Nephron (organoid): ENCODE measurements at regions not wholly inside any gene's neighbourhood (a gene's known extent, or its start where the extent isn't known, plus 50 kb on each side); places are given as distances from the start of the nearest gene placed in this dataset.

Experiments used
- H3K27ac Mint-ChIP-seq, 3 experiments: 2 replicates each; pipeline ENCODE4 v1.8.0; 2020; ENCODE audit warnings: mixed read lengths in 3 of 3, mild to moderate bottlenecking in 2 of 3, moderate library complexity in 1 of 3
- H3K27me3 Mint-ChIP-seq: 2 replicates; pipeline ENCODE4 v1.8.0; 2021; ENCODE audit warnings: low read depth, mild to moderate bottlenecking, moderate library complexity, mixed read lengths
- H3K36me3 Mint-ChIP-seq: 2 replicates; pipeline ENCODE4 v1.8.0; 2020; ENCODE audit warnings: low read depth, mixed read lengths
- H3K4me1 Mint-ChIP-seq: 2 replicates; pipeline ENCODE4 v1.8.0; 2020; ENCODE audit warnings: mixed read lengths
- H3K4me3 Mint-ChIP-seq, 3 experiments: 2 replicates each; pipeline ENCODE4 v1.8.0; 2020; ENCODE audit warnings: mild to moderate bottlenecking in 3 of 3, mixed read lengths in 3 of 3, moderate library complexity in 2 of 3
- H3K9me3 Mint-ChIP-seq: 2 replicates; pipeline ENCODE4 v1.8.0; 2020; ENCODE audit warnings: mixed read lengths
- CTCF ChIP-seq, 3 experiments: fragments of 200-600 bp; sonication (generic); IDR thresholded peaks; one replicate each; pipeline ENCODE4 v1.5.0; 2021; ENCODE audit warnings: antibody characterized with exemption in 3 of 3; ENCODE audit not compliant: unreplicated experiment in 3 of 3

- Mint-ChIP-seq H3K36me3 (no peaks in the 10 kb centered on the region), H3K4me1 (no peaks in the 10 kb centered on the region), H3K4me3 (no peak overlapping the region), H3K27me3 (no peaks in the 10 kb centered on the region), H3K9me3 (peaks cover 13% of the 10 kb centered on the region), H3K27ac (no peak overlapping the region)
- TF ChIP-seq CTCF (IDR thresholded peaks at IDR 0.05; ENCODE audit: unreplicated experiment in 3 of 3): no peak
Observed at GRCh38 chr13:86992251-86992650, 678.9 kb upstream of the SLITRK5 start.

GRCh38 chr13:87003265-87003664, 667.9 kb upstream of the SLITRK5 start:
- H3K27ac Mint-ChIP-seq: no peak overlapping the region
- H3K36me3 Mint-ChIP-seq: no peaks in the 10 kb centered on the region
- peaks cover 5% of the 10 kb centered on the region for H3K9me3 Mint-ChIP-seq
- H3K27me3 Mint-ChIP-seq: no peaks in the 10 kb centered on the region
- no peaks in the 10 kb centered on the region for H3K4me1 Mint-ChIP-seq
- no peak for TF ChIP-seq CTCF (IDR thresholded peaks at IDR 0.05; ENCODE audit: unreplicated experiment in 3 of 3)
- no peak overlapping the region for H3K4me3 Mint-ChIP-seq

- Mint-ChIP-seq H3K4me3 (no peak overlapping the region), H3K36me3 (no peaks in the 10 kb centered on the region), H3K27ac (no peak overlapping the region), H3K27me3 (no peaks in the 10 kb centered on the region), H3K4me1 (no peaks in the 10 kb centered on the region), H3K9me3 (peaks cover 12% of the 10 kb centered on the region)
- no peak for TF ChIP-seq CTCF (IDR thresholded peaks at IDR 0.05; ENCODE audit: unreplicated experiment in 3 of 3)
Observed at GRCh38 chr13:87005511-87005910, 665.7 kb upstream of the SLITRK5 start.

DNA sequence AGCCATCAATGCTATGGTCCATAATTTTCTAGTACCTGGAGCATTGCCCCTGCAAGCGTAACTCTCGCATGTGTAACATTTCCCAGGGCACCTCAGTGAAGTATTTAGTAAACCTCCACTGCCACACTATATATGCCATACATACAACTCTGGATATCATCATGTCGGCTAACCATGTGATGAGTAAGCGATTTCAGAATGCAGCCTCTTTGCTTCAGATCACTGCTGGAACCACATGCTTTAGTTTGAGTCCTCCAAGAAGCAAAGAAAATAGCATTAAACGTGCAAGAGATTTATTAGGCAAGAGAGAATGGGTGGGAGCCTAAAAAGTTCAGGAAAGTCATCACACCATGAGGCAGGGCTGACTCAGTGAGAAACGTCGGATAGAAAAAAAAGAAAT, 635.6 kb upstream of the SLITRK5 start:
- no peaks in the 10 kb centered on the region for H3K36me3 Mint-ChIP-seq
- H3K9me3 Mint-ChIP-seq: peaks cover 2% of the 10 kb centered on the region
- no peaks in the 10 kb centered on the region for H3K27me3 Mint-ChIP-seq
- H3K27ac Mint-ChIP-seq: no peak overlapping the region
- TF ChIP-seq CTCF (IDR thresholded peaks at IDR 0.05; ENCODE audit: unreplicated experiment in 3 of 3): no peak
- no peaks in the 10 kb centered on the region for H3K4me1 Mint-ChIP-seq
- H3K4me3 Mint-ChIP-seq: no peak overlapping the region

- no peaks in the 10 kb centered on the region for H3K36me3 Mint-ChIP-seq
- TF ChIP-seq CTCF (IDR thresholded peaks at IDR 0.05; ENCODE audit: unreplicated experiment in 3 of 3): no peak
- no peaks in the 10 kb centered on the region for H3K4me1 Mint-ChIP-seq
- no peaks in the 10 kb centered on the region for H3K27me3 Mint-ChIP-seq
- no peak overlapping the region for H3K4me3 Mint-ChIP-seq
- no peaks in the 10 kb centered on the region for H3K9me3 Mint-ChIP-seq
- no peak overlapping the region for H3K27ac Mint-ChIP-seq
Observed at GRCh38 chr13:87042946-87043345, 628.2 kb upstream of the SLITRK5 start.

DNA sequence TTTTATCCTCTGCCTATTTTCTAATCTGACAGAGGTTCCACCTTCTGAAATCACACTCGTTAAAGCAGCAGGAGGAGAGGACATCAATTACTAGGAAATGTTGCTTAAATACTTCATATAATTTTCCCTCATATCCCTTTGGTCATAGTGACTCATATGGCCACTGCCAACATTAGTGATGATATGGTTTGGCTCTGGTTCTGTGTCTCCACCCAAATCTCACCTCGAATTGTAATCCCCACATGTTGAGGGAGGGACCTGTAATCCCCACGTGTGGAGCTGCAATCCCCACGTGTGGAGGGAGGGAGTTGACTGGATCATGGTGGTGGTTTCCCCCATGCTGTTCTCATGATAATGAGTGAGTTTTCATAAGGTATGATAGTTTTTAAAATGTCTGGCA, 618.4 kb upstream of the SLITRK5 start:
- no peaks in the 10 kb centered on the region for H3K27me3 Mint-ChIP-seq
- no peaks in the 10 kb centered on the region for H3K9me3 Mint-ChIP-seq
- H3K4me1 Mint-ChIP-seq: no peaks in the 10 kb centered on the region
- TF ChIP-seq CTCF (IDR thresholded peaks at IDR 0.05; ENCODE audit: unreplicated experiment in 3 of 3): no peak
- H3K4me3 Mint-ChIP-seq: no peak overlapping the region
- H3K36me3 Mint-ChIP-seq: no peaks in the 10 kb centered on the region
- no peak overlapping the region for H3K27ac Mint-ChIP-seq
